ENCODE measurements at regions not wholly inside any gene's neighbourhood (a gene's known extent, or its start where the extent isn't known, plus 50 kb on each side); places are given as distances from the start of the nearest gene placed in this dataset.

GRCh38 chr7:98541101-98541500, 76.0 kb upstream of the NPTX2 start:
- DNase-seq: no peak
- H4K20me1 ChIP-seq (ENCODE audit: insufficient read depth): no peaks in the 10 kb centered on the region
- no peaks in the 10 kb centered on the region for H3K9me3 ChIP-seq (ENCODE audit: insufficient read depth, low read depth)
- H3K9me2 ChIP-seq (ENCODE audit: insufficient read depth): no peaks in the 10 kb centered on the region
- POLR2A ChIA-PET (ENCODE audit: unreplicated experiment): no interaction called here
- H3K36me3 ChIP-seq (ENCODE audit: low read depth): no peaks in the 10 kb centered on the region
- H3K4me2 ChIP-seq: no peak overlapping the region
- peaks cover 81% of the 10 kb centered on the region for H3K27me3 ChIP-seq (ENCODE audit: insufficient read depth, low read depth)
- H2AFZ ChIP-seq: no peak overlapping the region
- no TSS peak for BruUV-seq (replicated peaks)
- no peak for TF ChIP-seq CTCF (conservative IDR thresholded peaks at IDR 0.05)
- no peak for TF ChIP-seq EZH2 (IDR thresholded peaks at IDR 0.05; ENCODE audit: low read depth)
- H3F3A ChIP-seq (ENCODE audit: insufficient read depth, low read depth): no peaks in the 10 kb centered on the region
- no peaks in the 10 kb centered on the region for H3K79me2 ChIP-seq (ENCODE audit: low read depth)
- H3K4me3 ChIP-seq: no peak overlapping the region
- intact Hi-C loops (cut with micrococcal nuclease; ENCODE audit: unreplicated experiment): no loop called here
- H3K27ac ChIP-seq: no peak overlapping the region
- CTCF ChIA-PET: no interaction called here
- no peaks in the 10 kb centered on the region for H3K4me1 ChIP-seq (replicated peaks; ENCODE audit: insufficient read depth)

- no peaks in the 10 kb centered on the region for H3K9me2 ChIP-seq (ENCODE audit: insufficient read depth)
- CTCF ChIA-PET: no interaction called here
- H3K36me3 ChIP-seq (ENCODE audit: low read depth): no peaks in the 10 kb centered on the region
- H2AFZ ChIP-seq: no peak overlapping the region
- POLR2A ChIA-PET (ENCODE audit: unreplicated experiment): no interaction called here
- no peak overlapping the region for H3K27ac ChIP-seq
- DNase-seq: no peak
- no peaks in the 10 kb centered on the region for H3K79me2 ChIP-seq (ENCODE audit: low read depth)
- H3K9me3 ChIP-seq (ENCODE audit: insufficient read depth, low read depth): no peaks in the 10 kb centered on the region
- intact Hi-C loops (cut with micrococcal nuclease; ENCODE audit: unreplicated experiment): no loop called here
- no TSS peak for BruUV-seq (replicated peaks)
- TF ChIP-seq EZH2 (IDR thresholded peaks at IDR 0.05; ENCODE audit: low read depth) (no peak), CTCF (conservative IDR thresholded peaks at IDR 0.05) (no peak)
- H3K4me3 ChIP-seq: no peak overlapping the region
- no peaks in the 10 kb centered on the region for H3F3A ChIP-seq (ENCODE audit: insufficient read depth, low read depth)
- no peaks in the 10 kb centered on the region for H4K20me1 ChIP-seq (ENCODE audit: insufficient read depth)
- no peak overlapping the region for H3K4me2 ChIP-seq
- H3K27me3 ChIP-seq (ENCODE audit: insufficient read depth, low read depth): peaks cover 81% of the 10 kb centered on the region
- H3K4me1 ChIP-seq (replicated peaks; ENCODE audit: insufficient read depth): no peaks in the 10 kb centered on the region
Measured at GRCh38 chr7:98539865-98540264, 77.2 kb upstream of the NPTX2 start.

GRCh38 chr7:98536803-98537202, 80.3 kb upstream of the NPTX2 start:
- POLR2A ChIA-PET (ENCODE audit: unreplicated experiment): interaction anchor here (0.6 kb wide), 2 partner anchors 17 to 1220 kb away, joined by 3 read pairs; no protein-coding TSS in a partner anchor
- H3K27ac ChIP-seq: no peak overlapping the region
- intact Hi-C loops (cut with micrococcal nuclease; ENCODE audit: unreplicated experiment): no loop called here
- H4K20me1 ChIP-seq (ENCODE audit: insufficient read depth): no peaks in the 10 kb centered on the region
- no peak overlapping the region for H3K4me3 ChIP-seq
- H3F3A ChIP-seq (ENCODE audit: insufficient read depth, low read depth): no peaks in the 10 kb centered on the region
- CTCF ChIA-PET: no interaction called here
- H3K9me2 ChIP-seq (ENCODE audit: insufficient read depth): no peaks in the 10 kb centered on the region
- BruUV-seq (replicated peaks): no TSS peak
- no peaks in the 10 kb centered on the region for H3K36me3 ChIP-seq (ENCODE audit: low read depth)
- DNase-seq: no peak
- H3K27me3 ChIP-seq (ENCODE audit: insufficient read depth, low read depth): peaks cover 75% of the 10 kb centered on the region
- H3K79me2 ChIP-seq (ENCODE audit: low read depth): no peaks in the 10 kb centered on the region
- no peaks in the 10 kb centered on the region for H3K9me3 ChIP-seq (ENCODE audit: insufficient read depth, low read depth)
- no peak for TF ChIP-seq EZH2 (IDR thresholded peaks at IDR 0.05; ENCODE audit: low read depth)
- no peak for TF ChIP-seq CTCF (conservative IDR thresholded peaks at IDR 0.05)
- no peak overlapping the region for H3K4me2 ChIP-seq
- no peaks in the 10 kb centered on the region for H3K4me1 ChIP-seq (replicated peaks; ENCODE audit: insufficient read depth)
- H2AFZ ChIP-seq: no peak overlapping the region
